HEK293T (cell line): ENCODE measurements at regions not wholly inside any gene's neighbourhood (a gene's known extent, or its start where the extent isn't known, plus 50 kb on each side); places are given as distances from the start of the nearest gene placed in this dataset.
"Not testable (repeated sequence)": the region's sequence is repeated elsewhere in the genome, so short reads cannot be mapped to it uniquely, and the experiment has no call there.

Experiments used
- CTCF ChIA-PET: fragments of 350-600 bp; formaldehyde crosslinking; extraction: SDS; loops from one replicate; lab custom pipeline; 2021; ENCODE audit warnings: antibody characterized with exemption, inconsistent platforms; lab: Yijun Ruan, JAX
- POLR2A ChIA-PET: fragments of 350-600 bp; formaldehyde crosslinking; extraction: SDS; loops from one replicate; lab custom pipeline; 2020; ENCODE audit warnings: antibody characterized with exemption, inconsistent platforms; lab: Yijun Ruan, JAX
- DNase-seq: peaks from one replicate; pipeline ENCODE4 v3.0.0; 2012; ENCODE audit warnings: mixed read lengths; ENCODE audit errors: extremely low spot score
- ARNT ChIP-seq: fragments of 450-650 bp; IDR thresholded peaks from 2 replicates; pipeline ENCODE4 v1.6.1; 2017; ENCODE audit warnings: mild to moderate bottlenecking
- BHLHE40 ChIP-seq: fragments of 450-650 bp; IDR thresholded peaks from 2 replicates; pipeline ENCODE4 v1.6.1; 2016; ENCODE audit warnings: mild to moderate bottlenecking, moderate library complexity, borderline replicate concordance
- CTBP1 ChIP-seq: fragments of 450-650 bp; IDR thresholded peaks from 2 replicates; pipeline ENCODE4 v1.6.1; 2016; ENCODE audit warnings: borderline replicate concordance
- ELF4 ChIP-seq: fragments of 450-650 bp; IDR thresholded peaks from 2 replicates; pipeline ENCODE4 v1.6.1; 2017; ENCODE audit warnings: antibody characterized with exemption
- FOXA1 ChIP-seq: fragments of 450-650 bp; IDR thresholded peaks from 2 replicates; pipeline ENCODE4 v1.6.1; 2016; ENCODE audit warnings: mild to moderate bottlenecking
- FOXK2 ChIP-seq: fragments of 450-650 bp; IDR thresholded peaks from 2 replicates; pipeline ENCODE4 v1.6.1; 2016; ENCODE audit warnings: mild to moderate bottlenecking
- FOXM1 ChIP-seq: fragments of 450-650 bp; IDR thresholded peaks from 2 replicates; pipeline ENCODE4 v1.6.1; 2017; ENCODE audit warnings: mild to moderate bottlenecking, borderline replicate concordance
- HDGF ChIP-seq: fragments of 450-650 bp; IDR thresholded peaks from 2 replicates; pipeline ENCODE4 v1.6.1; 2017; ENCODE audit warnings: antibody characterized with exemption, borderline replicate concordance
- L3MBTL2 ChIP-seq: fragments of 450-650 bp; conservative IDR thresholded peaks from 2 replicates; pipeline ENCODE4 v1.6.1; 2016; ENCODE audit warnings: mild to moderate bottlenecking
- LEF1 ChIP-seq: fragments of 450-650 bp; IDR thresholded peaks from 2 replicates; pipeline ENCODE4 v1.6.1; 2017; ENCODE audit warnings: mild to moderate bottlenecking, borderline replicate concordance
- NFRKB ChIP-seq: fragments of 450-650 bp; IDR thresholded peaks from 2 replicates; pipeline ENCODE4 v1.6.1; 2016; ENCODE audit warnings: mild to moderate bottlenecking, moderate library complexity
- SP1 ChIP-seq: fragments of 450-650 bp; IDR thresholded peaks from 2 replicates; pipeline ENCODE4 v1.6.1; 2017
- SUZ12 ChIP-seq: fragments of 450-650 bp; IDR thresholded peaks from 2 replicates; pipeline ENCODE4 v1.6.1; 2016; ENCODE audit warnings: mild to moderate bottlenecking
- TARDBP ChIP-seq: fragments of 450-650 bp; IDR thresholded peaks from 2 replicates; pipeline ENCODE4 v1.6.1; 2016
- ZNF384 ChIP-seq: fragments of 450-650 bp; IDR thresholded peaks from 2 replicates; pipeline ENCODE4 v1.6.1; 2016
- TF ChIP-seq, protein P1 (sequence below): fragments of 450-650 bp; IDR thresholded peaks from 2 replicates; pipeline ENCODE4 v1.6.1; 2016

DNA sequence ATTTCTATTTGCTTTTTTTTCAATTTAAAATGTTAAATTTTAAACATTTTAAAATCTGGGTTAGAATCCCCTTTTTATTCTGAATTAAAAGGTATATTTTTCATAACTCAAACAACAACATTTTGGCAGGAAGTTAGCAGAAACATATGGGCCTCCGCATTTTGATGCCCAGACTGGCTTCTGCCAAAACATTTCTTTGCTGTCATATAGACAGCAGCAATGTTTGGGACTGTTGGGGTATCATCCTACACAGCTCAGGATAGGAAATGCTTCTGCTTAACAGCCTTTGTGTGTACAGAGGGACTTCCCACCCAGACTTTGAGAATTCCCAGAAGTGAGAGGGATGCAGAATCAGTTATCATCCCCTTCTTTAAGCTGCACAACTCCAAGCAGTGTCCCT lies 155.4 kb upstream of the PARD3B start:
- ChIA-PET POLR2A (no interaction called here), CTCF (no interaction called here)
- DNase-seq = no peak
- no peak for TF ChIP-seq HDGF
- no peak for TF ChIP-seq FOXA1
- TF ChIP-seq, protein P1, sequence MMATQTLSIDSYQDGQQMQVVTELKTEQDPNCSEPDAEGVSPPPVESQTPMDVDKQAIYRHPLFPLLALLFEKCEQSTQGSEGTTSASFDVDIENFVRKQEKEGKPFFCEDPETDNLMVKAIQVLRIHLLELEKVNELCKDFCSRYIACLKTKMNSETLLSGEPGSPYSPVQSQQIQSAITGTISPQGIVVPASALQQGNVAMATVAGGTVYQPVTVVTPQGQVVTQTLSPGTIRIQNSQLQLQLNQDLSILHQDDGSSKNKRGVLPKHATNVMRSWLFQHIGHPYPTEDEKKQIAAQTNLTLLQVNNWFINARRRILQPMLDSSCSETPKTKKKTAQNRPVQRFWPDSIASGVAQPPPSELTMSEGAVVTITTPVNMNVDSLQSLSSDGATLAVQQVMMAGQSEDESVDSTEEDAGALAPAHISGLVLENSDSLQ = no peak
- no peak for TF ChIP-seq FOXM1
- TF ChIP-seq FOXK2 = no peak

DNA sequence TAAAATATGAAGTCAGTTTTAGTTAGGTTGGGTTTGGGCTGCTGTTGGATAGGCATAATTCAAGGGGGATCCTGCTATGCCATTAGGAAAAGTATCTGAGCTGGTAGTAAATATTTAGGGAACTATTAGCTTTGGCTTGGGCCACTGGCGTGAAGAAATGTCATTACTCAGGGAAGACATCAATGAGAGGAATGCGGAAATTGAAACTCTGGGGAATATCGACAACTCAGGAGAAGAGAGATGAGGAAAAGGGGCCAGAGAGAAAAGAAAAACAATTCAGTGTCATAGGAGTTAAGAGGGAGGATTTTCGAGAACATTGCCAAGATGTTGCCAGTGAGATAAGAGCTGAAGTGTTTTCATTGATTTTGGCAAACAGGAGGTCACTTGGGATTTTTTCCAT lies 149.7 kb upstream of the PARD3B start:
- ChIA-PET CTCF (no interaction called here), POLR2A (no interaction called here)
- no peak for DNase-seq
- TF ChIP-seq TARDBP (no peak), ARNT (no peak), CTBP1 (no peak), BHLHE40 (no peak), FOXM1 (no peak), ELF4 (no peak), SP1 (no peak), LEF1 (no peak), SUZ12 (no peak), ZNF384 (no peak), NFRKB (no peak), FOXA1 (no peak)
- TF ChIP-seq, protein P1 = no peak

DNA sequence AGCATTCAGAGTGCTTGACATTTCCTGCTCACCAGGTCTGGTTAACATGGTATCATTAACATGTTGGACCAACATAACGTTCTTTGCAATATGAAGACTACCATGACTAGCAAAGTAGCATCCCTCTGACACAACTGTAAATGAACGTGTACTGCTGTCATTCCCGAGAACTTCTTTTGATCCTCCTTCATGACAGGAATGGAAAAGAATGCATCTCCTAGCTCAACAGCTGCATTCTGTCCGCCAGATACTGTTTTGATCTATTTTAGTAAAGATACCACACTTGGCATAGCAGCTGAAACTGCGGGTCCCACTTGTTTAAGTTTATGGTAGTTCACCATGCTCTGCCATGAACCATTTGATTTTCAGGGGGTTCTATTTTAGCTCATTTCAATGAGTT lies 144.2 kb upstream of the PARD3B start:
- no peak for TF ChIP-seq ELF4
- TF ChIP-seq, protein P1 = no peak
- TF ChIP-seq BHLHE40 = no peak
- no peak for TF ChIP-seq SP1
- no peak for TF ChIP-seq ZNF384
- TF ChIP-seq FOXA1 = no peak
- no peak for TF ChIP-seq NFRKB
- no peak for TF ChIP-seq L3MBTL2
- no peak for TF ChIP-seq LEF1
- no peak for TF ChIP-seq CTBP1
- no peak for TF ChIP-seq HDGF
- no peak for TF ChIP-seq ARNT
- POLR2A ChIA-PET = no interaction called here
- DNase-seq = no peak
- CTCF ChIA-PET = no interaction called here

DNA sequence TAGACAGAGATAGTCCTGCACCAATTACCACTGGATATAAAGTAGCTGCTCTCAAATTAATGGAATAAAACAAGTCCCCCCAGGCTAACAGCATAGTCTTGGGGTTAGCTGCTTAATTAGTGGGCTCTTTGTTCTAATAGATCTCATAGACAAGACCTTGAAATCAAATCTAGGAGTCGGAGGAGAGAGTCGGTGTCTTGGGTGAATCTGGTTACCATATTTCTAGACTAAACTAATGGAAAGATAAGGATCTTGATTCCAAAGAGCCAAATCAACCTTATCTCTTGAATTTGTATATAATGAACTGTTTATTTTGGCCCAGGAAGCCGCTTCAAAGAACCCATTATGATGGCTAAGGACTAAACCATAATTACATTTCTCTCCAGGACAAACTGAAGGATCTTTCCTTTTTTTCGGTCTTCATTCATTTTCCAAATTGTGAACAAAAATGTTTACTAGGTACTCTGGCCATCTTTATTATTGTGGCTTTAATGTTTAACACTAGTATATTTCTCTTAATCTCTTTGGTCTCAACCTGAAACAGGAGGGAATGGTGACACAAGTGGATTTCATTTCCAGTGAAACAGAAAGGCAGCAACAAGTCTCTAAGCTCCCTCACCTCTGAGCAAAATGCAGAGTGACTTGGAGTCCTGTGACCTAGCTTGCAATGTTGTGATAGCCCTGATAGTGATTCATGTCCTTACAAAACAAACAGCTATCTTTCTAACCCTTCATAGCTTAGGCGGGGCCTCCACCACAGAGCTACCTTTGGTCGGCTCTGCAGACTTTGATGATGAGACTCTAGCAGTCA lies 137.9 kb upstream of the PARD3B start:
- ChIA-PET CTCF (no interaction called here), POLR2A (no interaction called here)
- no peak for TF ChIP-seq NFRKB
- TF ChIP-seq TARDBP = no peak
- no peak for TF ChIP-seq FOXM1
- no peak for TF ChIP-seq SP1
- no peak for TF ChIP-seq FOXA1
- no peak for TF ChIP-seq SUZ12
- no peak for TF ChIP-seq CTBP1
- no peak for TF ChIP-seq HDGF
- no peak for TF ChIP-seq ZNF384
- TF ChIP-seq L3MBTL2 = no peak
- no peak for TF ChIP-seq ELF4
- TF ChIP-seq LEF1 = no peak
- TF ChIP-seq ARNT = no peak
- no peak for TF ChIP-seq FOXK2
- TF ChIP-seq, protein P1 = no peak
- TF ChIP-seq BHLHE40 = no peak
- DNase-seq = no peak

DNA sequence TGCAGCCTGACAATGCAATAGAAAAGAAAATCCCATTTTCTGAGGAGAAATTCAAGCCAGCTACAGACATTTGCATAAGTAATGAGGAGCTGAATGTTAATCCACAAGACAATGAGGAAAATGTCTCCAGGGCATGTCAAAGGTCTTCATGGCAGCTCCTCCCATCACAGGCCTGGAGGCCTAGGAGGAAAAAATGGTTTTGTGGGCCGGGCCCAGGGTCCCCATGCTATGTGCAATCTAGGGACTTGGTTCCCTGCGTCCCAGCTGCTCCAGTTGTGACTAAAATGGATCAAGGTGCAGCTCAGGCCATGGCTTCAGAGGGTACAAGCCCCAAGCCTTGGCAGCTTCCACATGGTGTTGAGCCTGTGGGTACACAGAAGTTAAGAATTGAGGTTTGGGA lies 132.5 kb upstream of the PARD3B start:
- DNase-seq, CTCF ChIA-PET, POLR2A ChIA-PET: not testable (repeated sequence)

DNA sequence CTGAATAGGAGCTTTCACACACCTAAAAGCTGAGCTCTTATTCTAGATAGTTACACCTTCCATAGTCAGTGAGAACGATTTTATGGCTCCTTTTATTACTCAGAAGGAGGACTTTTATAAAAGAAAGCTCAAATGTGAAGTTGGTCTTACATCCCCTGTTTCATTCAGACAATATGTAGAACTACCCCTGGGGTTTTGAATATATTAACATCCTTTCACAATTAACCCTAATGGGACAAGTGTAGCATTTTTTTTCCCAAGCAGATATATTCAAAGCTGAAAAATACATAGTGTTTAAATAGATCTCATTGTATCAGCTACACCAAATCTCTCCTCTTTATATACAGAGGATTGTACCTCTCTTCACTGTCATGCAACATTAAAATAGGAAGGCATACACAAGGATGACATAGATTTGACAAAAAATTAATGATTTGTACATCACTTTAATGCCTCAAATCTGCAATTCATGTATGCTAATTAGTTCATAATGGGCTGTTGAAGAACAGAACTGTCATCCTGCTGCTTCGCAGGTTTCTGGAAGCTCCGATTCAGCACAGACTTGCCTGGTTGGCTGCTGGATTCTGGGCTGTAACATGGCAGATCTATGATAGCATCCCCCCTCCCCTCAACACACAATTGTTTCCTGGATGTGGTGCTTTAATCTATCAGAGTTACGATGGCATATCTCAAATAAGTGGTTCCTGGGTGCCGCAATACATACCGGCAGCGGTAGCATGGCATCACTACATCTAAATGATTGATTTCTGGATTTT lies 129.7 kb upstream of the PARD3B start:
- TF ChIP-seq ARNT = no peak
- TF ChIP-seq FOXM1 = no peak
- TF ChIP-seq L3MBTL2 = no peak
- TF ChIP-seq, protein P1 = no peak
- no peak for TF ChIP-seq SUZ12
- TF ChIP-seq LEF1 = no peak
- TF ChIP-seq HDGF = no peak
- no peak for TF ChIP-seq SP1
- TF ChIP-seq ELF4 = no peak
- TF ChIP-seq CTBP1 = no peak
- no peak for TF ChIP-seq NFRKB
- no peak for TF ChIP-seq BHLHE40
- TF ChIP-seq FOXA1 = no peak
- no peak for TF ChIP-seq FOXK2
- TF ChIP-seq ZNF384 = no peak
- TF ChIP-seq TARDBP = no peak
- CTCF ChIA-PET = no interaction called here
- POLR2A ChIA-PET = no interaction called here
- DNase-seq = no peak
